Heart right ventricle (tissue), 16 donors: ENCODE measurements at regions not wholly inside any gene's neighbourhood (a gene's known extent, or its start where the extent isn't known, plus 50 kb on each side); places are given as distances from the start of the nearest gene placed in this dataset.
A peak's percentile ranks its signal among the peaks of the same experiment; 100 is the strongest.

ENCODE experiments used
- ATAC-seq, 8 donors: fragments of 200-7000 bp; cut with Tn5 transposase; one replicate each; pipeline ENCODE4 v1.9.1; 2020; ENCODE audit warnings: mild to moderate bottlenecking in 8 of 8, moderate library complexity in 8 of 8, moderate number of reproducible peaks in 1 of 8
- DNase-seq, 2 donors: peaks; one replicate each; pipeline ENCODE4 v3.0.0-alpha.2; 2020
- H3K27ac ChIP-seq, 10 donors: fragments of 200-600 bp; sonication (generic) in 2 of 10; one replicate each; pipeline versions ENCODE4 v1.5.0 to v1.8.0; 2020 to 2022; ENCODE audit warnings: mild to moderate bottlenecking in 3 of 10
- H3K27me3 ChIP-seq, 7 donors: fragments of 200-600 bp; one replicate each; pipeline ENCODE4 v1.8.0; 2021 to 2022; ENCODE audit warnings: mild to moderate bottlenecking in 2 of 7
- H3K36me3 ChIP-seq, 9 donors: fragments of 200-600 bp; sonication (generic) in 1 of 9; one replicate each; pipeline versions ENCODE4 v1.5.0 to v1.8.0; 2020 to 2022; ENCODE audit warnings: mild to moderate bottlenecking in 2 of 9
- H3K4me1 ChIP-seq, 9 donors: fragments of 200-600 bp; sonication (generic) in 1 of 9; one replicate each; pipeline versions ENCODE4 v1.5.0 to v1.8.0; 2020 to 2022; ENCODE audit warnings: mild to moderate bottlenecking in 4 of 9
- H3K4me3 ChIP-seq, 10 donors: fragments of 200-600 bp; sonication (generic) in 2 of 10; one replicate each; pipeline versions ENCODE4 v1.5.0 to v1.8.0; 2020 to 2022; ENCODE audit warnings: mild to moderate bottlenecking in 7 of 10, moderate library complexity in 2 of 10
- H3K9me3 ChIP-seq, 11 donors: fragments of 200-600 bp in 10 of 11; sonication (generic) in 2 of 11; one replicate each; pipeline versions ENCODE4 v1.5.0 to v1.8.0; 2013 to 2022; ENCODE audit warnings: mild to moderate bottlenecking in 2 of 11, control low read depth in 1 of 11, moderate library complexity in 1 of 11
- CTCF ChIP-seq, 9 donors: fragments of 200-600 bp; sonication (generic) in 2 of 9; IDR thresholded peaks; one replicate each; pipeline versions ENCODE4 v1.5.0 to v1.8.0; 2021 to 2022; ENCODE audit warnings: antibody characterized with exemption in 9 of 9, mild to moderate bottlenecking in 5 of 9, moderate library complexity in 1 of 9
- WGBS, 2 donors: extraction: QIAGEN DNeasy Blood & Tissue Kit; methylation state at CpG; one replicate each; pipeline ENCODE4 v1.1.7; 2013; ENCODE audit warnings: inconsistent platforms in 1 of 2; 5-methylcytosine and 5-hydroxymethylcytosine counted together
- intact Hi-C, 10 donors: fragments of 100-400 bp; cut with DNase I; formaldehyde crosslinking; loops; one replicate each; pipeline versions ENCODE4 v1.11.1 to v1.14.2; 2022
- donor health status: Arrhythmogenic right ventricular cardiomyopathy.
- donor health status: ischemic (EF 13 %, LVEDD 7.1; RV severe dilation, severe dysfunction).
- donor health status: healthy with polysubstance abuse.
- donor health status: DM: no; HTN: yes; CAD: no.
- donor health status: DM: no; HTN: no; CAD: no.
- donor health status: ischemic (EF 25% LVEDD 6.9; RV normal size, moderate dysfunction).
- donor health status: ischemic (EF 25% LVEDD 5.7; RV mildly dilated, moderate dysfunction).
- donor health status: healthy.
- donor health status: DM: yes; HTN: yes; CAD: no.
- donor health status: Ischemic cardiomyopathy.
- donor health status: ischemic (EF 35%, LVEDD 5.7; RV mildly dilated, moderate dysfunction).
- donor health status: nonischemic (EF 11% LVEDD 7.7; RV severe dilation, severe dysfunction).
- donor health status: DM: yes; HTN: yes; CAD: no.
- donor health status: PGD.
- donor health status: ischemic (EF 29% LVEDD 5.4; RV normal size, mild dysfunction).
- donor health status: nonischemic (EF 23%, LVEDD 6.1; RV moderate dilation, normal function).

GRCh38 chr2:129748653-129749052 lies 230.8 kb upstream of the RAB6C start:
- H3K36me3 ChIP-seq = no peaks in the 10 kb centered on the region
- H3K4me1 ChIP-seq = no peaks in the 10 kb centered on the region
- DNase-seq (no peak), ATAC-seq (peak in 1 of 8 donors; percentile 29)
- no peak overlapping the region for H3K4me3 ChIP-seq
- no peak overlapping the region for H3K27ac ChIP-seq
- 26 to 34% methylated on average over 6 of the region's 6 CpGs for WGBS, 2 donors
- H3K9me3 ChIP-seq = peaks cover 0 to 16% (median 0%) of the 10 kb centered on the region in 11 donors
- H3K27me3 ChIP-seq = peaks cover 0 to 10% (median 0%) of the 10 kb centered on the region in 7 donors
- no peak for TF ChIP-seq CTCF (IDR thresholded peaks at IDR 0.05)
- intact Hi-C loops = no loop called here

- no peak overlapping the region for H3K4me3 ChIP-seq
- 72 to 82% methylated on average over 1 of the region's 1 CpG for WGBS, 2 donors
- intact Hi-C loops = no loop called here
These were observed 228.1 kb upstream of the RAB6C start for GRCh38 chr2:129751409-129751808.

GRCh38 chr2:129752176-129752575 lies 227.3 kb upstream of the RAB6C start:
- ATAC-seq = no peak
- Histone ChIP-seq H3K4me3 (no peak overlapping the region), H3K27me3 (peaks cover 0 to 10% (median 0%) of the 10 kb centered on the region in 7 donors), H3K9me3 (peaks cover 0 to 16% (median 0%) of the 10 kb centered on the region in 11 donors), H3K4me1 (no peaks in the 10 kb centered on the region), H3K27ac (no peak overlapping the region), H3K36me3 (no peaks in the 10 kb centered on the region)
- DNase-seq = no peak
- WGBS, 2 donors = 93% methylated on average over 3 of the region's 3 CpGs
- TF ChIP-seq CTCF (IDR thresholded peaks at IDR 0.05) = no peak
- intact Hi-C loops = no loop called here

More at GRCh38 chr2:129751409-129751808, 228.1 kb upstream of the RAB6C start:
- H3K9me3 ChIP-seq = peaks cover 0 to 16% (median 0%) of the 10 kb centered on the region in 11 donors
- H3K36me3 ChIP-seq = no peaks in the 10 kb centered on the region
- no peaks in the 10 kb centered on the region for H3K4me1 ChIP-seq
- no peak overlapping the region for H3K27ac ChIP-seq
- no peak for TF ChIP-seq CTCF (IDR thresholded peaks at IDR 0.05)
- H3K27me3 ChIP-seq = peaks cover 0 to 10% (median 0%) of the 10 kb centered on the region in 7 donors
- no peak for ATAC-seq
- no peak for DNase-seq

- no peak overlapping the region for H3K27ac ChIP-seq
- no peak for TF ChIP-seq CTCF (IDR thresholded peaks at IDR 0.05)
- peaks cover 0 to 10% (median 0%) of the 10 kb centered on the region in 7 donors for H3K27me3 ChIP-seq
- intact Hi-C loops = no loop called here
- ATAC-seq (no peak), DNase-seq (no peak)
- no peak overlapping the region for H3K4me3 ChIP-seq
- H3K4me1 ChIP-seq = peaks cover 0 to 3% (median 0%) of the 10 kb centered on the region in 9 donors
- H3K36me3 ChIP-seq = no peaks in the 10 kb centered on the region
- peaks cover 0 to 16% (median 0%) of the 10 kb centered on the region in 11 donors for H3K9me3 ChIP-seq
- 91 to 95% methylated on average over 10 of the region's 10 CpGs for WGBS, 2 donors
These were observed 226.8 kb upstream of the RAB6C start for GRCh38 chr2:129752686-129753085.
